ENCODE measurements at regions not wholly inside any gene's neighbourhood (a gene's known extent, or its start where the extent isn't known, plus 50 kb on each side); places are given as distances from the start of the nearest gene placed in this dataset.

GRCh38 chr1:175823406-175823805 lies 80.0 kb upstream of the TNR start:
- no peak for DNase-seq

- DNase-seq, result no peak
Observed at GRCh38 chr1:175822580-175822979, 79.2 kb upstream of the TNR start.

DNA sequence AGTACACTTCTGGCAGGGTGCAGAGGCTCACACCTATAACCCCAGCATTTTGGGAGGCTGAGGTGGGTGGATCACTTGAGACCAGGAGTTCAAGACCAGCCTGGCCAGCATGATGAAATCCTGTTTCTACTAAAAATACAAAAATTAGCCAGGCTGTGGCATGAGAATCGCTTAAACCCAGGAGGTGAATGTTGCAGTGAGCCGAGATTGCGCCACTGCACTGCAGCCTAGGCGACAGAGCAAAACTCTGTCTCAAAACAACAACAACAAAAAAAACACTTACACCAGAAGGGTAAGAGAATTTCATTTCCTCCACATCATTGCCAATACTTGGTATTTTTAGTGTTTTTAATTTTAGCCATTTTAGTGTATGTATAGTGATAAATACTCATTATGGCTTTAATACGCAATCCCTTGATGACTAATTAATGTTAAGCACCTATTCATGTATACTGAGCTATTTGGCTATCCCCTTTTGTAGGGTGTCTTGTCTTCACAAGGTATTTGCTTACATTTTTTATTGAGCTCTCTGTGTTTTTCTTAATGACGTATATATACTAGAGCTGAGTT lies 77.1 kb upstream of the TNR start:
- no peak for DNase-seq

- DNase-seq, result no peak
Observed at GRCh38 chr1:175818929-175819328, 75.5 kb upstream of the TNR start.

DNA sequence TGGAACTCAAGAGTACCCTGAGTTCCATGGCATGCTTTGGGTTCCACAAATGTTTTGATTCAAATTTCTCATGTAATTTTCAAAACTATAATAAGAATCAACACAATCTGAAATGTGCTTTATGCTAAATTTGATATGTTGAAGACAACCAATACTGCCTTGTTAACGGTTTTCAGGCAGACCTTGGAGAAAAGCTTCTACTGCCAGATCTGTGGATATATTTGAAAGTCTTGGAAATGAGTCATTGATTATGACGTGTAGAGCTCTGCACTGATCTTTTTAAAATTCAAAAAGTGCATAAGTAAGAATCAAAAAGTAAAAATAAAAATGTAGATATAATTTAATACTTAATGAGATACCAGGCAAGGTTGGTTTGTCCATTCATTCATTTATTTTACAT lies 74.0 kb upstream of the TNR start:
- DNase-seq, result no peak

- no peak for DNase-seq
Observed at GRCh38 chr1:175814885-175815284, 71.5 kb upstream of the TNR start.

DNA sequence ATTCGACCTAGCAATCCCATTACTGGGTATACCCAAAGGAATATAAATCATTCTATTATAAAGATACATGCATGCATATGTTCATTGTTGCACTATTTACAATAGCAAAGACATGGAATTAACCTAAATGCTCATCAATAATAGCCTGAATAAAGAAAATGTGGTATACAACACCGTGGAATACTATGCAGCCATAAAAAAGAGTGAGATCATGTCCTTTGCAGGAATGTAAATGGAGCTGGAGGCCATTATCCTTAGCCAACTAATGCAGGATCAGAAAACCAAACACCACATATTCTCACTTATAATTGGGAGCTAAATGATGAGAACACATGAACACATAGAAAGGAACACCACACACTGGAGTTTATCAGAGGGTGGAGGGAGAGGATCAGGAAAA lies 69.5 kb upstream of the TNR start:
- DNase-seq, result no peak

DNA sequence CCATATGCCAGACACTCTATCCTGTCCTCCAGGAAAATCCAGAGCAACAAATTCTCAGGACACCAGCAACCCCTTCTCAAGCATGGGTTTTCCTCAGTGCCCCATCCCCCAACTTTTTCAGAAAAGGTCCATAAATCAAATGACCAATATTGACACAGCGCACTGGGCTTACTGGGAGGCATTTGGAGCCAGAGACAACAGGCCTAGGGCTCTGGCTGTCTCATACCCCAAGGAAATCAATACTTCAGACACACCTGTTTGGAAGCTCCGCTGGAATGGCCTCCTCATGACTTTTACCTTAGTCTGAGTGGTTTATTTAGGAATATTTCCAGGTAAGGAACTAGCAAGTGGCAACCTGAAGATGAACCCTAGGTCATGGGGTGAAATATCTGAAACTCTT lies 66.9 kb upstream of the TNR start:
- no peak for DNase-seq

DNA sequence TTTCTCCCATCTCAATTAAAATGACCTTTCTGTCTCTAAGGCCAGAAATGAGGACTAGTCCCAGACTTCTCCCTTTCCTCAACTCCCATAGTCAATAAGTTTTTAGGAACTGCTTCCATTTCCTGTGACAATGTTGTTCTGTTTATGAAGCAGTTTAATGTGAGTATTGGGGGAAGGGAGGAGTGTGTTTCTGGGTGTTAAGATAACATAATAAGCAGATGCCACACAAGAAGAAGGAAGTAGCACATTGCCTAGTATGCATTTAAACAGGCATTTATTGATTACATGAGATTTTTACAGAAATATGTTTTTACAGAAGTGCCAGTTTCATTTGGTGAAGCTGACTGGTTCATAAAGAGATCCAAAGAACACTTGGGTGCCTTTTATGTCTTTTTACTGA lies 65.6 kb upstream of the TNR start:
- DNase-seq, result no peak

GRCh38 chr1:175808573-175808972 lies 65.2 kb upstream of the TNR start:
- DNase-seq, result no peak

- DNase-seq, result no peak
Observed at GRCh38 chr1:175804561-175804960, 61.2 kb upstream of the TNR start.

DNA sequence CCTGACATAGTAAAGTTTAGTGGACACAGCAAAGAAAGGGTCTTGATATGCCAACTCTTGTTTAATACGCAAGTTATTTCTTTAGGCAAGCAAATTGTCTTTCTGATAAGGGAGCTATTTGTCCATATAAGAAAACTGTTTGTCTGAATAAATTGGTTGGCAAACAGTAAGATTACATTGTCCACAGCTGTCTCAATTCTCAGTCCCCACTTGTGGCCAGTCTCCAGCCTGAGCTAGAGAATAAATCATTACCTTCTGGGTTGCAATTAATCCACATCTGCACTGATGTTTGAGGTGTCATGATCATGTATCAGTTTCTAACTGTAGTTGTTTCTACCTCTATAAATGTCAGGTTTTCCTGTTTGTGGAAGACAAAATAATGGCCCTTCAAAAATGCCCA lies 60.0 kb upstream of the TNR start:
- DNase-seq, result no peak

DNA sequence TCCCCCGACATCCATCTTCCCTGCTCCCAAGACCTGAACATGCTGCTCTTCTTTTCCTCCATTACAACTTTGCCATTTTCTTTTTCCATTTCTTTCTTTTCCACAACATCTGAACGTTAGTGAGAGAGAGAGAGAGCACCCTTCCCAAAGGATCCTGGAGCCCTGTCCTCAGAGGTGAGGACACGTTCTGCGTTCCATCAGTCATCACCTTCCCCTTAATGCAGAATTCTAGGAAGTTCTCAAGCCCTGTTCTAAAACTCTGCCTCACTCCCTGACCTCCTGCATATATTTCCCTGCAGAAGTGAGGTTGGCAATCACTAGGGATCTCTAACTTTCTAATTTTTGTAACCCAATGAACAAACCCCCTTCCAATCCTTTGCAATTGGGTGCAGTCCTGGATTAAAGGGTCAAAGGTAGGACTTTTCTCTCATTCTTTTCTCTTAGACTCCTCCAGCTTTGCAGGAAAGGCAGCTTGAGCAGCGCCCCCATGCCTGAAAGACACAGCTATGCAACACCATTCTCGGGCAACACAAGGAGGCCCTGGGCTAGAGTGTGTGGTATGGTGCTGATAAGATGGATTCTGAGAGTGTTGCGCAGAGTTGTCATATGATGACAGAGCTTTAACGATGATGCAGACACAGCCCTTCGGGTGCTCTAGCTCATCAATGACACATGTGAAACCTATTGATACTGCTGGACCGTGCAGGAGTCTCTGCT lies 59.2 kb upstream of the TNR start:
- DNase-seq, result no peak

DNA sequence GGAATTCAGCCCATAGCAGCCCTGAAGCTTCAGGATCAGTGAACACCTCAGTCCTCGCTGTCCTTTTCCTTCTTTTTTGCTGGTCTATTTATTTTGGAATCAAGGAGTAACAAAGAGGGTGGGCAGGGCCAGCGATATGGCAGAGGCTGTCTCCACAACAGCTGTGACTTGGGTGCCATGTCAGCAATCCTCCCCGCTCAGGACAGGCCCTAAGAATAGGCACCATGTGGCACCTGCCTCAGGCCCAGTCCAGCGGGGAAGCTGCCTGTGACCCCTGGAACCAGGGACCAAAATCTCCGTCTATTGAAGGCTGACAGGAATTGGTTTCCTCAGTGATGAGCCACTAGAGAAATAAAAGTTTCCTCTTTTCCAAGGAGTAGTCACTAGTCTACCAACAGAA lies 58.6 kb upstream of the TNR start:
- DNase-seq, result no peak

DNA sequence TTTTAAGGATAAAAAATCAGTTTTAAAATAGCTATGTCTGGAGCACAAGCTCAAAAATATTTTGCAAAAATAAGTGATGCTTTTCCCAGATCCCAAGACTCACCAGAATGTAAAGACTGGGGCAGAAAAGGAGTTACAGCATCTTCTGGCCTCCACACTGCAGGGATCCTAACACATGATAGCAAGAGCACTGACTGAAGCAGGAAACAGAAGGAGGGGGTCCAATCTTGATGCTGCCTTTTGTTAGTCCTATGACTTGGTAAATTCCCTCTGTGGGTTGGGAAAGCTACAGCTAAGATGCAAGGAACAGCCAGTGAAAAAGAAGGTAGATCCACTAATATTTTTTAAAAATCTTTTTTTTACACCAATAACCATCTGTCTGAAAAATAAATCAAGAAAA lies 54.2 kb upstream of the TNR start:
- no peak for DNase-seq

DNA sequence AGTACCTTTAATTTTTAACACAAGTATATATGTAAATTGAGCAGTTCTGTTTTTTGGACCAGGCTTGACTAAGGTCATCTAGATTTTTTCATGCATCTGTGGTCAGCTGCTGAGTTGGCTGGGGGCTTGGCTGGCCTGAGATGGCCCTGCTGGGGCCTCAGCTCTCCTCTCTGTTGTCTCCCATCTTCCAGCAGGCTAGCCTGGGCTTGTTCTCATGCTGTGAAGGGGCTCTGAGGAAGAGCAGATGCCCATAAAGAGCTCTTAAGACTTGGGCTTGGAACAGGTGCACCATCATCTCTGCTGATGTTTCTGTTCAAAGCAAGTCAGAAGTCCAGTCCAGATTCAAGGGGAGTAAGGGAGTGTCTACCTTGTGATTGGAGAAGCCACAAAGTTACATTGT lies 51.2 kb upstream of the TNR start:
- no peak for DNase-seq

GRCh38 chr1:175793617-175794016 lies 50.2 kb upstream of the TNR start:
- no peak for DNase-seq

All from NCI-H526 (cell line).